ENCODE measurements at regions not wholly inside any gene's neighbourhood (a gene's known extent, or its start where the extent isn't known, plus 50 kb on each side); places are given as distances from the start of the nearest gene placed in this dataset.

GRCh38 chr3:193905541-193906396 lies 230.2 kb upstream of the HES1 start:
- no peak for DNase-seq (ENCODE audit: insufficient read length)
- no peak for FAIRE-seq
- TF ChIP-seq TAF1 (IDR thresholded peaks at IDR 0.05; ENCODE audit: borderline replicate concordance, low read depth, low read length) (no peak), POLR2AphosphoS5 (IDR thresholded peaks at IDR 0.05; ENCODE audit: low read depth, low read length) (no peak), POLR2A (IDR thresholded peaks at IDR 0.05; ENCODE audit: low read depth, low read length) (no peak)

GRCh38 chr3:193906849-193907410 lies 229.0 kb upstream of the HES1 start:
- TF ChIP-seq POLR2A (IDR thresholded peaks at IDR 0.05; ENCODE audit: low read depth, low read length) (no peak), POLR2AphosphoS5 (IDR thresholded peaks at IDR 0.05; ENCODE audit: low read depth, low read length) (no peak), TAF1 (IDR thresholded peaks at IDR 0.05; ENCODE audit: borderline replicate concordance, low read depth, low read length) (no peak)
- DNase-seq (ENCODE audit: insufficient read length) (no peak), FAIRE-seq (no peak)

DNA sequence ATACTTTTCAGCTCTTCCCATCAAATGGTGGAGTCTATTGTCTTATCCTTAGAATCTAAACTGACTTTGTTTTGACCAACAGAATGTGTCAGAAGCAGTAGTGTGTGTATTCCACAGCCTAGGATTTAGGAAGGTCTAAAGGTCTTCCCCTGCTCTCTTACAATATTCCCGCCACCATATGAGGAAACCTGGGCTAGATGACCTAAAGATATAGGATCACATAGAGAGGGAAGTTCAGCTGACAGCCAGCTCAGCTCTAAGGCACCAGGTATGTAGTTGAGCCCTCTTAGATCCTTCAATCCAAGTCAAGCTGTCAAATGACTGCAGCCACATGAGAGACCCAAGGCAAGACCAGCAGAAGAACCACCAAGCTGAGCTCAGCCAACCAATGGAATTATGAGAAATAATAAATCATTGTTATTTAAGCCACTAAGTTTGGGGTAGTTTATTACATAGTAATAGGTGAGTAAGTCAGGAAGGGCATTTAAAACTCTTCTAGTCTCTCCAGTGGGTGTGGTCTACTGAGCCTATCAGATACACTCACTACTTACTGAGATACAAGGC lies 227.7 kb upstream of the HES1 start:
- no peak for DNase-seq (ENCODE audit: insufficient read length)
- no peak for FAIRE-seq
- TF ChIP-seq POLR2A (IDR thresholded peaks at IDR 0.05; ENCODE audit: low read depth, low read length) (no peak), TAF1 (IDR thresholded peaks at IDR 0.05; ENCODE audit: borderline replicate concordance, low read depth, low read length) (no peak), POLR2AphosphoS5 (IDR thresholded peaks at IDR 0.05; ENCODE audit: low read depth, low read length) (no peak)

DNA sequence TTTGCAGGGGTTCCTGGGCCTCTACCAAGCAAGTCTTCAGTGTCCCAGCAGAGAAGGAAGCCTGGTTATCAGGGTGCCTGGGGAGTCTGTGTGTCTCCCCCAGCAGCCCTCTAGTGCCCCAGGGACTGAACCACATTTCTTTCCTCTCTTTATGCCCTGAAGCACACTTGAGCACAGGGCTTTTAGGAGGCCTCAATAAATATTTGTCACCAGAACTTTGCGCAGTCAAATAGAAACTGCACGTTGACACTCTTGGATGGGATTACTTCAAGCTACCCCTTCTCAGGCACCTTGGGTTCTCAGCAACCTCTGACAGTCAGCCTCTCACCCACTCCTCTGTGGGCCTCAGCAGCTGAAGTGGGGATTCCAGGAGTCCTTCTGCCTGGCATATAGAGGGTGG lies 226.6 kb upstream of the HES1 start:
- FAIRE-seq (no peak), DNase-seq (ENCODE audit: insufficient read length) (no peak)
- TF ChIP-seq POLR2A (IDR thresholded peaks at IDR 0.05; ENCODE audit: low read depth, low read length): no peak

GRCh38 chr3:193910310-193910709 lies 225.6 kb upstream of the HES1 start:
- no peak for DNase-seq (ENCODE audit: insufficient read length)
- TF ChIP-seq TAF1 (IDR thresholded peaks at IDR 0.05; ENCODE audit: borderline replicate concordance, low read depth, low read length): no peak
- no peak for FAIRE-seq

DNA sequence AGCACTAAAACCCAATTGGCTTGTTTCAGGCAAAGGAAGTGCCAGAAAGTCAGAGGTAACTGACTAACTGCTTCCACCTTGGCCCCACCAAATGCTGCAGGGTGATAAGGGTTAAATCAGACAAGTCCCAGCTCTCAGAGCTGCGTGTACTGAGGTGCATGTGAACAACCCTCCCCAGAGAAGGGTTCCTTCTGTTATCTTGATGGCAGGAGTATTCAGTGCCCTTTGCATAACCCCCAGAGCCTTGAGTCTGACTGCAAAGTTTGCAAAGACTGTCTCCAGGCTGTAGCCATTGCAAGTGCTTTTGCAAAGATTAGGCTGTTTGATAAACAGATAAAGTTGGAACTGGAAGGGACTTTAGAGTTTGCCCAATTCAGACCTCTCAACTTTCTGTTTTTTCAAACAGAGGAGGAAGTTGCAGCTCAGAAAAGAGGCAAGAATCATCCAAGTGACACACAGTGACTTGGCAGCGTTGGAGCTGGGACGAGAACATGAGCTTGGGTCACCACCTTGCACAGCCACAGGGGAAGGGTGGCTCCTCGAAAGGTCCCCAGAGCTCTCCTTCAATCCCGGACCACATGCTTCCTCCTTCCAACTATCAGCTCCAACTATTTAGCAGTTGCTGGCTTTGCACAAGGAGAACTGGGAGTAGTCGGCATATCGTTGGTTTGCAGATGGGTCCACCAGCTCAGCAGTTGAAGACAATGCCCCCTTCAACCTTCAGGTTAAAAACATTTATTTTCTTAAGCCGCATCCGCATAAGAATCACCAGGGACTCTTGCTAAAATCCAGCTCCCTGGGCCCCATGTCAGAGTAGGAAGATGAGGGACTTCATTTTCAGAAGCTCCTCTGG lies 224.8 kb upstream of the HES1 start:
- TF ChIP-seq POLR2A (IDR thresholded peaks at IDR 0.05; ENCODE audit: low read depth, low read length) (no peak), TAF1 (IDR thresholded peaks at IDR 0.05; ENCODE audit: borderline replicate concordance, low read depth, low read length) (no peak), POLR2AphosphoS5 (IDR thresholded peaks at IDR 0.05; ENCODE audit: low read depth, low read length) (no peak)
- FAIRE-seq (no peak), DNase-seq (ENCODE audit: insufficient read length) (no peak)

- DNase-seq (ENCODE audit: insufficient read length) (no peak), FAIRE-seq (no peak)
- TF ChIP-seq POLR2AphosphoS5 (IDR thresholded peaks at IDR 0.05; ENCODE audit: low read depth, low read length) (no peak), POLR2A (IDR thresholded peaks at IDR 0.05; ENCODE audit: low read depth, low read length) (no peak), TAF1 (IDR thresholded peaks at IDR 0.05; ENCODE audit: borderline replicate concordance, low read depth, low read length) (no peak)
Measured at GRCh38 chr3:193911784-193912340, 224.1 kb upstream of the HES1 start.

- TF ChIP-seq TAF1 (IDR thresholded peaks at IDR 0.05; ENCODE audit: borderline replicate concordance, low read depth, low read length): no peak
- no peak for TF ChIP-seq POLR2AphosphoS5 (IDR thresholded peaks at IDR 0.05; ENCODE audit: low read depth, low read length)
- TF ChIP-seq POLR2A (IDR thresholded peaks at IDR 0.05; ENCODE audit: low read depth, low read length): no peak
- no peak for DNase-seq (ENCODE audit: insufficient read length)
- FAIRE-seq: no peak
Measured at GRCh38 chr3:193912621-193913178, 223.2 kb upstream of the HES1 start.

DNA sequence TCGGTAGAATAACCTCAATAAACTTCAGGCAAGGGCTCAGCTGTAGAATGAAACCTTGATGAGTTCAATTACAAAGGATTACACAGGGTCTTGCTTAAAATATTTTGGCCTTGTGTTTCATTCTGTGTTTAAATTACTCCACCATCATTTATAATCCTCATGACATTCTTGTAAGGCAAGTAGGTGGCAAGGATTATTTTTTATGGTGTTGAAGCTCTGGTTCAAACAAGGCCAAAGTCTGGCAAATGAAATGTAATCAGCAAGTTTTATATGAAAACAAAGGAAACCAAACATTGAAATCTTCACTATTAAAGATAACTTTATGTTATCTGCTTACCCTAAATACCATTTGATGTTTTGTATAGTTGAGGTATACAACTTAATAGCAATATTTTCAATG lies 221.3 kb upstream of the HES1 start:
- DNase-seq (ENCODE audit: insufficient read length) (no peak), FAIRE-seq (no peak)
- TF ChIP-seq TAF1 (IDR thresholded peaks at IDR 0.05; ENCODE audit: borderline replicate concordance, low read depth, low read length) (no peak), POLR2A (IDR thresholded peaks at IDR 0.05; ENCODE audit: low read depth, low read length) (no peak), POLR2AphosphoS5 (IDR thresholded peaks at IDR 0.05; ENCODE audit: low read depth, low read length) (no peak)

- TF ChIP-seq TAF1 (IDR thresholded peaks at IDR 0.05; ENCODE audit: borderline replicate concordance, low read depth, low read length): no peak
- no peak for TF ChIP-seq POLR2AphosphoS5 (IDR thresholded peaks at IDR 0.05; ENCODE audit: low read depth, low read length)
- no peak for TF ChIP-seq POLR2A (IDR thresholded peaks at IDR 0.05; ENCODE audit: low read depth, low read length)
- no peak for FAIRE-seq
- DNase-seq (ENCODE audit: insufficient read length): no peak
Measured at GRCh38 chr3:193915099-193915498, 220.8 kb upstream of the HES1 start.

DNA sequence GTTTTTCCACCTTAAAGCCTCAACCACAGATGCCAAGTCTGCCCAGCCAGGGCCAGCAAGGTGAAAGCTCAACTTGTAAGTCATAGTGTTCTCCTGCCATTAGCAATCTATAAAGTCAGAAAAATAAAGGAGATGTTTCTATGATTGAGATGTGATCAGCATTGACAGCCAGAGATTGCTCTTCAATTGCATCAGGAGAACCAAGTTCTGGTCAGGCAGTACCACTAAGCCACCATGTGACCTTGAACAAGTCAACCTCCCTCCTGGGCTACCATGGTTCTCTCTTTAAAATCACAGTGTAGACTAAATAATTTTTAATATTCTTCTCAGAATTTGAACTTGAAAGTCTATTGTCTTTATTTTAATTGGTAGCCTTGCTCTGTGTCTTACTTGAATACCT lies 220.3 kb upstream of the HES1 start:
- no peak for FAIRE-seq
- TF ChIP-seq POLR2A (IDR thresholded peaks at IDR 0.05; ENCODE audit: low read depth, low read length) (no peak), POLR2AphosphoS5 (IDR thresholded peaks at IDR 0.05; ENCODE audit: low read depth, low read length) (no peak), TAF1 (IDR thresholded peaks at IDR 0.05; ENCODE audit: borderline replicate concordance, low read depth, low read length) (no peak)

More for the DNA sequence above, 220.3 kb upstream of the HES1 start:
- DNase-seq (ENCODE audit: insufficient read length): no peak

All from GM12892 (cell line).